ENCODE measurements at regions not wholly inside any gene's neighbourhood (a gene's known extent, or its start where the extent isn't known, plus 50 kb on each side); places are given as distances from the start of the nearest gene placed in this dataset.
"Not testable (repeated sequence)": the region's sequence is repeated elsewhere in the genome, so short reads cannot be mapped to it uniquely, and the experiment has no call there.

DNA sequence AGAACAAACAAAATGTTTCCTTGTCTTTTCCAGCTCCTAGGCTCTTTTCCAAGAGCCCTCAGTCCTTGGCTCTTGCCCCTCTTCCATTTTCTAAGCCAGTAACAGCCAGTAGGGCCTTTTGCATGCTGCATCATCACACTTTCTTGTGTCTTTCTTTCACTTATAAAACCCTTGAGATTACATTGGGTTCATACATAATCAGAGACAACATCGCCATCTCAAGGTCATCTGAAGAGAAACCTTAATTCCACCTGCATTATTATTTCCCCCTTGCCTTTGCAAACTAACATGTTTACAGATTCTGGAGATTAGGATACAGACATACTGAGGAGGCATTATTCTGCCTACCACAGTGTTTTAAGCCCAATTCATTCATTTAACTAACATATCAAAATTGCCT is 697.3 kb downstream of the TRIB2 start:
- DNase-seq (ENCODE audit: low read depth), result no peak

DNA sequence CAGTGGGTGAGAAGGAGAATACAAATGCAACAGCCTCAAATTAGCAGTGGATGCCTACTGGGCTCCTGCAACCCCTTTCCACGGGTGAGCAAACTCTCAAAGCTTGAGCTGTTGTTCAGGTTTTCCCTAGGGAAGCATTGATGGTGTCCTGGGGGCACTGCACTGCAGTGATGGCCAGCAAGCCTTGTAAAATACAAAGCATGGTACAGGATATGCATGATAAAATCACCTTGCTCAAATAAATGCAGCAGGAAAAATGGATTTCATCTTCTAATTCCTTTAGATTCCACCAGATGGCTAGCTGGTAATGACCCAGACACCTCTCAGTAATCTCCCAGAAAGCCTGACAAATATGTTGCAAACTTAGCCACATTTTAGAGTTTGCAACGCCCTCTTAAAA is 698.2 kb downstream of the TRIB2 start:
- no peak for DNase-seq (ENCODE audit: low read depth)

DNA sequence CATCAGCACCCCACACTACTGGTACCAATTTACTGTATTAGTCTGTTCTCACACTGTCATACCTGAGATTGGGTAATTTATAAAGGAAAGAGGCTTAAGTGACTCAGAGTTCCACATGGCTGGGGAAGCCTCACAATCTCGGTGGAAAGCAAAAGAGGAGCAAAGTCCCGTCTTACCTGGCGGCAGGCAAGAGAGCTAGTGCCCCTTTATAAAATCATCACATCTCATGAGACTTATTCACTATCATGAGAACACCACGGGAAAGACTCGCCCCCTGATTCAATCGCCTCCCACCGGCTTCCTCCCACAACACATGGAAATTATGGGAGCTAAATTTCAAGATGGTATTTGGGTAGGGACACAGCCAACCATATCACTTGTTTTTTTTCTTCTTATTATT is 717.2 kb downstream of the TRIB2 start:
- no peak for DNase-seq (ENCODE audit: low read depth)

DNA sequence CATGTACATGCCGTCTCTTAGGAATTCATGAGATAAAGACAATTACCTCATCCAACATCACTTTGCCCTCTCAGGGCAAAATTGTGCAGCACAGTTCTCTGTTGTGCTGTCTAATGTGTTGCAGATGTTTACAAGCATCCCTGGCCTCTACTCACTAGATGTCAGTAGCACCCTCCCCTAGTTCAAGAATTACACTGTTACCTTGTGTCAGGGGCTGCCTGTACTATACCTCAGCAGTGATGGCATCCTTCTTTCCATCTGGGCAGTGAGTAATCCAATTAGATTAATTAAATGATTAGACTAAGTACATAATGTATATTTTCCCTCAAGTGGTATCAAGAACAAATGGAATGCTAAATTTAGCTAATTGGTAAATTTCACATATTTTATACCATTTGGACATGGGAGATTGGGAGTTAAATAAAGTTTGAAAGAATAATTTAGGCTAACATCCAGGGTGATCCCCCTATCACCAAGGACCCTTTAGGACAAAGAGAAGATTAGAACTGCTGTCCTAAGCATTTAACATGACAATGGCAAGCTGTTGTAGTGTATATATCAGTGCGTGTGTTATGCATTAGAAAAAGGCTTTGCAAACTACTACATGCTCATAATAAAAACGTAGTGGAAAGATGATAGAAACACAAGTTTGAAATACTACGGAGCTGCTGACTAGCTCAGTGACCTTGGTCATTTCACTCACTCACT is 727.0 kb downstream of the TRIB2 start:
- not testable (repeated sequence) for DNase-seq (ENCODE audit: low read depth)

DNA sequence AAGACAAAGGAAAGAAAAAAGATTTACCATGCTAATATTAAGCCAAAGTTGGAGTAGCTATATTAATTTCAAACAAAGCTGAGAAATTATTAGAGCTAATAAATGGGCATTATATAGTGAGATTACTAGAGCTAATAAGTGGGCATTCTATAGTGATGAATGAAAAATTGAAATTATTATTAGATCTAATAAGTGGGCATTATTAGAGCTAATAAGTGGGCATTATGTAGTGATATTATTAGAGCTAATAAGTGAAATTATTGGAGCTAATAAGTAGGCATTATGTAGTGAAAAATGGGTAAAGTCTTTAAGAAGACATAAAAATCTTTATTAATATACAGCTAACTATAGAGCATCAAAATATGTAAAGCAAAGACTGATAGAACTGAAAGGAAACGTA is 745.7 kb downstream of the TRIB2 start:
- no peak for DNase-seq (ENCODE audit: low read depth)

DNA sequence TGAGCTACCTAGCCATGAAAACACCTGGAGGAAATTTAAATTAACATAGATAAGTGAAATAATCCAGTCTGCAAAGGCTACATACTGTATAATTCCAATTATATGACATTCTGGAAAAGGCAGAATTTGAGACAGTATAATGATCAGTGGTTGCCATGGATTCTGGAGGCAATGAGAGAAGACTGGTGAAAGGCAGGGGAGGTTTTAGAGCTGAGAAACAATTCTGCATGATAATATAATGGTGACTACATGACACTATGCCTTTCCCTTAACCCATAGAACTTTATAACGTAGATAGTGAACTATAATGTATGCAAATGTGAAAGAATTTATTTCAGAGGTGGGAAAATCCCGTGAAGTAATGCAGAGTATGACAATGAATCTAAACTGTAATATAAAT is 749.3 kb downstream of the TRIB2 start:
- DNase-seq (ENCODE audit: low read depth), result no peak

DNA sequence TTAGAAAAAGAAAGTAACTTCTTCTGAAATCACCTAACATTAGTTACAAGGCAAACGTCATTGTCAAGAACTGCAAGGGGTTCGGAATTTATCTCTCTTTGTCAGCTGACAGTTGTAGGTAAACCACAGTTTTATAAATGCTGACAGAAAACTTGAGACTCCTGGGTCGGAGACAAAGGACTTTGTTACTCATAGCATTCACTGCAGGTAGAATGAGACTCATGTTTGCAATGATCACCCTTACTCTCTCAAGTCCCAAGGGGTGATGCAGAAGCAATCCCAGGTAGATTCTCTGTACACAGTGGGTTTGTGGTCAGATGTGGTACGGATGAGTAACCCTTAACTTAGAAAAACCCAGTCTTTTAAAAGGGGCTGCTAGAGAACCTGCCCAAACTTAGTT is 757.8 kb downstream of the TRIB2 start:
- DNase-seq (ENCODE audit: low read depth), result no peak

DNA sequence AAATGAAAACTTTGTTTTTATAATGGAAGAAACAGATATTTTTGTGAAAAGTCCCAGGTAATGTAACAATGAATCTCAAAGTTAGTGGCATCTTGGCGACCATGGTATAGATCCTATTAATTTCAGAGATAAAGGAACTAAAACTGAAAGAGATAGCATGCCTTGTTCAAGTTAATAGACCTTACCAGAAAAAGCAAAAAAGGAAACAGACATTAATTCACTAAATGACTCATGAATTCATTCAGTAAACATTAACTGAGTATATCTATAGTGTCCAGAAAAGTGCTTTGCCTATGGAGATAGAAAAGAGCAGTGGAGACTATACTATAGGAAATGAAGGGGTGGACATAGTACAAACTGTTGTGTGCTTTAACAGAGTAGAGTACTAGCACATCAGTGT is 763.3 kb downstream of the TRIB2 start:
- DNase-seq (ENCODE audit: low read depth), result no peak

DNA sequence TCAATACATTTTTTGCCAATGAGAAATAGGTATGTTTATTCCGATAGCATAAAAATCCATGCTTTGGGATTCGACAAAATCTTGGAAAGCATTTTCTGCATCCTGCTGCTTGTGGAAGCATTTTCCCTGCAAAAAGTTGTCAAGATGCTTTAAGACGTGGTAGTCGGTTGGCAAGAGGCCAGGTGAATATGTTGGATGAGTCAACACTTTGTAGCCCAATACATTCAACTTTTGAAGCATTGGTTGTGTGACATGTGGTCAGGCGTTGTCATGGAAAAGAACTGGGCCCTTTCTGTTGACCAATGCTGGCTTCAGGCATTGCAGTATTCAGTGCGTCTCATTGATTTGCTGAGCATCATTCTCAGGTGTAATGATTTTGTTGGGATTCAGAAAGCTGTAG is 764.5 kb downstream of the TRIB2 start:
- no peak for DNase-seq (ENCODE audit: low read depth)

DNA sequence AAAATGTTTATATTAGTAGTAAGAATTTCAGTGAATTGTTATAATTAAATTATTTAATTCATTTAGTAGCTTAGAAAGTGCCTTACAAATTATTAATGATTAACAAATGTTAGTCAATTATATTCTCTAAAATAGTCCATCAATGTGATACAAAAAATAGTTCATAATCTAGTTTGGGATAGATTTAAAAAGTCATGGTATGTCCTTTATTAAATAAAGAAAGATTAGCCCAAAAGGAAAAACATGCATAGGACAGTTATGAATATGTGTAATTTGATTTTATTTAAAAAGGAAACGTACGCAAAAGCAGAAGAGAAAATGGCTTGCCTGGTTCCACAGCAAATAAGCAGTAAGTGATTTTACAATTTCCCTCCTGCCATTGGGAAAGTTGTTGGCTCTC is 768.5 kb downstream of the TRIB2 start:
- no peak for DNase-seq (ENCODE audit: low read depth)

DNA sequence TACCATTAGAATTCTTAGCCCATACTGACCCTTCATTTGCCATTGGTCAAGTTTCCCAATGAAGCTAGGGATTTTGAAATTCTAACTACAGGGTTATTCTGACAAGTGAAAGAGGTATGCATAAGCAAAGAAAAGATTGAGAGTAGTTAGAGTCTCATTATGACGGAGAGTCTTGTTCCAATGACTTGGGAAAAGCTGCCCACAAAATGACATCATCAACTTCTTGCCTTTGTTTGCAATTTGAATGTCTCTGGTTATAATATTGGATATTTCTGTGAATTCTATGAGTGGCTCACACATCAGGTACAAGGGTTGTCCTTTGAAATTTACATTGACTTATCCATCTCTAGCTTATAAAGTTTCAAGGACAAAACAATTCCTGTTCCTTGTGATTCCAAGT is 772.2 kb downstream of the TRIB2 start:
- DNase-seq (ENCODE audit: low read depth), result no peak

DNA sequence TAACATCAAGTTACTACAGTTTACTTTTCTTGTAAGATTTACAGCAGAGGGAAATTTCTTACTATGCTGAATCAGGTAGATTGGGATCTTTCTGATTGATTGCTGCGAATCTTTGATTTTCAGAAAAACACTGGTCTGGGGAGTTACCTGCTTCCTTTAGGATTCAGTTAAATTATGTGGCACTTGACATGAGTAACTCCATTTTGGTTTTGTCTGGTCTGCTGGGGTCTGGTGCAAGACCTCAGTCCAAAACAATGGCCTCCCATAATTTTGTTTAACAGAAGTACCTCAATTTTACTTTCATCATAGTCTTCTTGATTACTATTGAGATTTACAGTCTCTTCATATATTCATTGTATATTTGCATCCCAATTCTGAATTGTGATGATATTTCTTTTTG is 775.5 kb downstream of the TRIB2 start:
- no peak for DNase-seq (ENCODE audit: low read depth)

DNA sequence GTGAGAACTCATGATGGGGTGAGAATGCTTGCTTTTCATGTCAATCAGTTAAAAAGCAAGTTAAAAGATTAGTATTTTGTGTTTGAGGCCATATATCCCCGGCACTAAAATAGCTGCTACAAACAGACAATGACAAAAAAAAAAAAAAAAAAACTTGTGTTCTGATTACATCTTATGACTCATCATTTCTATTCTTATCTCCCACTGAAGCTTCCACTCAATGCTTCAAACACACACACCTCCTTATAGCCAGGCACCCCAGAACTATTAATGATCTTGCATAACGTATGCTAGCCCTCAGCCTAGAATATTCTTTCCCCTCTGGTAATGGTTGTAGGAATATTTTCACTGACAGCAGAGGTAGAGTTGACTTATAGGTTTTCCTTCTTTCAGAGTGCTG is 778.3 kb downstream of the TRIB2 start:
- DNase-seq (ENCODE audit: low read depth), result no peak

DNA sequence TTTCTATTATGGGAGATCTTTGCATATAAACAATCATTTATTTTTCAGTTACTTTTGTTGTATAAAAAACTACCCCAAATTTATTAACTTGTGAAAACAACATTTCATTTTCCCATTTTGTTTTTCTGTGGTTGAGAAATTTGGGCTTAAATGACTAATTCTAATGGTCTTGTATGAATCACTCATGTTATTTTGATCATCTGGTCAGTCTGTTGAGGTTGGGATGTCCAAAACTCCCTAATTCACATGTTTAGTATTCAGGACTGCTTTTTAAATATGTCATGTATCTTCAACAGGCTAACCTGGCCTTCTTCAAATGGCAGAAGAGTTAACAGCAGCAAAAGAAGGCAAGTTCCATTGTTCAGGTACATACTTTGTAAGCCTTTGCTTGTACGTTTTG is 788.1 kb downstream of the TRIB2 start:
- DNase-seq (ENCODE audit: low read depth), result no peak

DNA sequence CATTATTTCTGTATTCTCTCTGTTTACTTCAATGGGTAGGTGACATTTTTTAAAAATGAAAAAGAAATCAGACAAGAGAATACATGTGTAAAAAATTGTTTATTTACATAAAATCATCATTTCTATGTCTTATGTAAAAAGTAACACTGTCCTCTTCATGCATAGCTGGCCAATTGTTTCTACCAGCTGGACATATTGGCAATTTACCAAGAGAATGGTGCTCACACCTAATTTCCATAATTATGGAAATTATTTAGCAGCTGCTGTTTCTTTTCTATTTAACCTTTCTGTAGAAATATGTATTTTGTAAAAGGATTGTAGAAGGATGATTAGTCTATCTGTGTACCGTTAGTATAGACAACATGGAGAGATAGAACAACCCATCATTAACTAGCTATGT is 791.9 kb downstream of the TRIB2 start:
- DNase-seq (ENCODE audit: low read depth), result no peak

DNA sequence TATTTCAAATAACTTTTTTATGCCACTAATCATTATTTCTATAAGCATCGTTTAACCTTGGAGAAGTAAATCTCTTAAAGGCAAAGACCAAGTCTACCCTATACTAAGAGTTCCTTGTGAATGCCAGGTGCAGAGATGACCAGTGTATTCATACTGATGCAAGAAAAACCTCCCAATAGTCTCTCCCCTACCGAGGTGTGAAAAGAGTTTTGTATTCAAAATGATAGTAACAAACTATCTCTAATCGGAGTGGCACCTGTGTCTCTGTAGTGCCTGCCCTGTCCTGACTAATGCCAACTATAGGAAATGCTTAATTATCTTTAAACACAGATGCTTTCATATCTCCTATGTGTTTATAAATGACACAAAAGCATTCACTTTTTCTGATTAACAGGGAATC is 798.5 kb downstream of the TRIB2 start:
- no peak for DNase-seq (ENCODE audit: low read depth)

DNA sequence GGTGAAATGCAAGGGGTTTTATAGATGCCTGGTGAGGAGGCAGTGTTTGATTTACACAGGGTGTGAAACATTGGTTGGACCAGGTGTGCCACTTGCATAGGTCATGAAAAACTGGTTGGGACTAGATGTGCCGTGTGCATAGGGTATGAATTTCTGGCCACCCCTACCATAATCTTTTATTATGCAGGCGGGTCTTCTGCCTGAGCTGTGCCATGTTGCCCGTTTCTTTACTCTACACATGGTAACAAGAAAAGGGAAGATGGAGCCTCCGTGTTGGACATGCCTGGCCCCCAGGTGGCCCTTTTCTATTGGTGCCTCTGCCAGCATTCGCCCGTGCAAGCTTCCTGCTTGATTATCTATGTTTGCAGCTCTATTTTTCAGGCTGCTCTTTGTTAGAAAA is 805.4 kb downstream of the TRIB2 start:
- DNase-seq (ENCODE audit: low read depth), result no peak

DNA sequence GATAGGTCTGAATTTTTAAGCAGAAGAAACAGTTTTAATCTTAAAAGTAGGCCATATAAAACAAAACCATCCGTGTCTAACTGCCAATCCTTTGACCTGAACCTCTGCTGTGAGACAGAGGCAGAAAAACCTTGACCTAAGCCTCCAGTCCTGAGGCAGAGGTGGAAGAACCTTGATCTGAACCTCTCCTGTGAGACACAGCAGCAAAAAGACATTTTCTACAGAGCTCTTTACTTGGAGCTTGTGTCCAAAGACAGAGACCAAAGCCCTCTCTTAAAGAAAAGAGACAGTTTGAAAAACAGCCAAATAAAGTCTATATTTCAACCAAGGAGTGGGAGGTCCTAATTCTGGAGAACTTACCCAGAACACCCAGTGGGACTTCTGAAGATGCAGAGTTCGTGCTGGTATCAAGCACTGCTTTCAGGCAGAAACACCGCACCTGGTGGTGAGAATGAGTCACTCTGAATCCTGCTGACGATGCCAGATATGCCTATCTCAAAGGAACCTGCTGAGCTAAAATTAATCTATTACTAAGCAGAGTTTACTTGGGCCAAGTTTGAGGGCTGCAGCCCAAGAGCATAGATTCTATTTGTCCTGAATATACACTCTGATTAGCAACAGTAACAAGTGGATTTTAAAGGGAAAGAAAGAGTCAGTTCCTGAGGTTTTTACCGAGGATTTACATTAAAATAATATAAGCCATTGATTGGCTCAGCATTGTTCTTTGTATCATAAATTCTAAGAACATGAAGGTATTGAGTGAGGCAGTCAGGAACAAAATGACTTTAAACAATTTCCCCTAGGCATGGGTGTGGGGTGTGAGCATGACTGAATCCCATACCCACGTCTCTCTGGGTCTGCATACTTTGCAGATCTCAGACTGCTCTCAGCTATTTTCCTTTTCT is 806.4 kb downstream of the TRIB2 start:
- DNase-seq (ENCODE audit: low read depth), result no peak

DNA sequence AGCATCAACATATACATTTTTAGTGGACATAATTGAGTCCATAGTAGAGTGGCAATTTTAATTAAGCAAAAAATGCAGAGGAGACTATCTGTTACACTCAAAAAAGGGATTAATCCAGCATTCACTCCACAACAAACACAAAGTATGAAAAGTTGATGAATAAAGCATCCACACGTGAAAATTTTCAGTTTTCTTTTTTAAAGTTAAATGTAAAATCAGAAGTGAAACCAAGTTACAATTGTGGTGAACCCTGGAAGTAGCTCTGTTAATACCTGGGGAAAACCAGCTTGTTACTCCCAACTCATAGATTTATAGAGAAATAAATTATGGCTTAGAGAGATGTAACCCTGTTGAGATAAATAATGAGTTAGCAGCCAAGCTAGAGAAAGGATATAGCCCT is 807.8 kb downstream of the TRIB2 start:
- no peak for DNase-seq (ENCODE audit: low read depth)

DNA sequence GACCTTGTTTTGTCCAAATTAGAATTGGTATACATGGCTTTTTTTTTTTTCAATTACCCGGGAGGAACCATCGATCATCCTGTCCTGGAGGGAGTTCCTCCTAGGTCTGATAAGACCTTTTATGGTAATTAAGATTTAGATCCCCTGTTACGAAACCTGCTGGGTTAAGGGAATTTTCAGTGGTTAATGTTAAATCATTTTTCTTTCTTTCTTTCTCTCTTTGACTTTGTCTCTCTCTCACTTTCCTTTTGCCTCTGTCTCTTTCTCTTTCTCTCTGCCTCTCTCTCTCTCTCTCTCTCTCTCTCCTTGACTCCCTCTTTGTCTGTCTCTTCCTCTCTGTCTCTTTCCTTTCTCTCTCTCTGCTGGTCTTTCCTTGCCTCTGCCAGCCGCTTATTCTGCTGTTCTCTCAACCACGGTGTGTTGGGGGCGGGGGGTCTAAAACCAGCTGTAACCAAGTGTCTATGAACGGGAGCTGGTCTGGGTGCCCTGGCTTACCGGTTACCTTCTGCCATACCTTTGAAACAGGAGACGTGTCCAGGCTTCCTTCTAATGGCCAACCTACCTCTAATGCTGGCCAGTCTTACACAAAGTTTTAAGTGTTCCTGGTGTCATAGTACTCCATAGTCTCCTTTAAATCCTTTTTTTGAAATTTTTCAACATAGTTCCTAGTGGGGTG is 815.1 kb downstream of the TRIB2 start:
- DNase-seq (ENCODE audit: low read depth), result not testable (repeated sequence)

DNA sequence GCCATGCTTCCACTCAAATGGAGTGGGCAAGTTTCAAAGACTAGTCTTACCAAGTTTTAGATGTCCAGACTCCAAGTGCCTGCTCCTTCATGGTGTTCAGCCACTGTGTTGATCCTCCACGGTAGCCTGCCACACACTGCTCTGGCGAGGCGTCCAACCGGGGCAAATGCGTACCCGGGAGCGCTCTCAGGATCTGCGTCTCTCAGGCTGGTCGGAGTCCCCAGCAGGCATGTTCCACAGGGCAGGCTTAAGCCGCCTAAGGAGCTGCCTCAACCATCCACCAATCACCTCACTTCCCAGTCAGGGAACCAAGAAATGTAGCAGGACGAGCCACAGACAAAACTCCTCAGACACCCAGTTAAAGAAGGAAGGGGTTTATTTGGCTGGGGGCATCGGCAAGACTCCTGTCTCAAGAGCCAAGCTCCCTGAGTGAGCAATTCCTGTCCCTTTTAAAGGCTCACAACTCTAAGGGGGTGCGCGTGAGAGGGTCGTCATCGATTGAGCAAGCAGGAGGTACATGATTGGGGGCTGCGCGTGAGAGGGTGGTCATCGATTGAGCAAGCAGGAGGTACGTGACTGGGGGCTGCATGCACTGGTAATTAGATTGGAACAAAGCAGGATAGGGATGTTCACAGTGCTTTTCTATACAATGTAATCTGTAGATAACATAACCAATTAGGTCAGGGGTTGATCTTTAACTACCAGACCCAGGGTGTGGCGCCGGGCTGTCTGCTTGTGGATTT is 816.2 kb downstream of the TRIB2 start:
- not testable (repeated sequence) for DNase-seq (ENCODE audit: low read depth)

DNA sequence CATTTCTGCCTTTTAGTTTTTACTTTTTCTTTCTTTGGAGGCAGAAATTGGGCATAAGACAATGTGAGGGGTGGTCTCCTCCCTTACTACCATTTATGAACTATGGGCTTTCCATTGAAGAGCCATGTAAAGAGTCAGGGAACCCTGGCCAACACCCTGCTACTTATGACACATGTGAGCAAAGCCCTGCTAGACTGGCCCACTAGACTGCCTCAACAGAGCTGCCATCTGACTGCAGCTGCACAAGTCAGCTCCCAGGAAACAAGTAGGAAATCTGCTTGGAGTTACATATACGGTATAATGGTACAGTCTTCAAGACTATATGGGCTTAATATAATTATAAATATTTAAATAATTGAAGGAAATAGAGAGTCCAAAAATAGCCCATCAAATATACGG is 816.8 kb downstream of the TRIB2 start:
- no peak for DNase-seq (ENCODE audit: low read depth)
